HG03060 (cell line): ENCODE measurements at regions not wholly inside any gene's neighbourhood (a gene's known extent, or its start where the extent isn't known, plus 50 kb on each side); places are given as distances from the start of the nearest gene placed in this dataset.
"Not testable (repeated sequence)": the region's sequence is repeated elsewhere in the genome, so short reads cannot be mapped to it uniquely, and the experiment has no call there.

Experiments used
- ATAC-seq: cut with Tn5 transposase; IDR thresholded peaks from one replicate; pipeline ENCODE4 v1.9.1; 2021; ENCODE audit warnings: low read depth, moderate number of reproducible peaks; ENCODE audit not compliant: unreplicated experiment

GRCh38 chr7:65613644-65614289, 240.1 kb downstream of the ZNF92 start:
- ATAC-seq: not testable (repeated sequence)

GRCh38 chr7:65616111-65616510, 242.5 kb downstream of the ZNF92 start:
- ATAC-seq: not testable (repeated sequence)

- not testable (repeated sequence) for ATAC-seq
Measured at GRCh38 chr7:65620216-65620615, 246.6 kb downstream of the ZNF92 start.

GRCh38 chr7:65621580-65622201, 248.0 kb downstream of the ZNF92 start:
- ATAC-seq: not testable (repeated sequence)

- not testable (repeated sequence) for ATAC-seq
Measured at GRCh38 chr7:65631236-65631635, 241.6 kb upstream of the VKORC1L1 start.

- not testable (repeated sequence) for ATAC-seq
Measured at GRCh38 chr7:65633587-65634404, 239.1 kb upstream of the VKORC1L1 start.

- not testable (repeated sequence) for ATAC-seq
Measured at GRCh38 chr7:65638918-65639317, 234.0 kb upstream of the VKORC1L1 start.

GRCh38 chr7:65639717-65640116, 233.2 kb upstream of the VKORC1L1 start:
- ATAC-seq: not testable (repeated sequence)

- ATAC-seq: not testable (repeated sequence)
Measured at GRCh38 chr7:65643498-65643897, 229.4 kb upstream of the VKORC1L1 start.

GRCh38 chr7:65647153-65647964, 225.5 kb upstream of the VKORC1L1 start:
- ATAC-seq: not testable (repeated sequence)

- ATAC-seq: not testable (repeated sequence)
Measured at GRCh38 chr7:65651174-65651573, 221.7 kb upstream of the VKORC1L1 start.

- not testable (repeated sequence) for ATAC-seq
Measured at GRCh38 chr7:65651826-65652592, 220.9 kb upstream of the VKORC1L1 start.

GRCh38 chr7:65652669-65653068, 220.2 kb upstream of the VKORC1L1 start:
- ATAC-seq: not testable (repeated sequence)

GRCh38 chr7:65656494-65657188, 216.2 kb upstream of the VKORC1L1 start:
- ATAC-seq: not testable (repeated sequence)

- ATAC-seq: not testable (repeated sequence)
Measured at GRCh38 chr7:65683362-65683761, 189.5 kb upstream of the VKORC1L1 start.

GRCh38 chr7:65699026-65699714, 173.7 kb upstream of the VKORC1L1 start:
- ATAC-seq: not testable (repeated sequence)

- not testable (repeated sequence) for ATAC-seq
Measured at GRCh38 chr7:65699715-65700356, 173.0 kb upstream of the VKORC1L1 start.
